ENCODE measurements at regions not wholly inside any gene's neighbourhood (a gene's known extent, or its start where the extent isn't known, plus 50 kb on each side); places are given as distances from the start of the nearest gene placed in this dataset.

GRCh38 chr7:84780158-84781124, 406.4 kb downstream of the SEMA3D start:
- no peak for DNase-seq (ENCODE audit: low spot score)
- Histone ChIP-seq H3K9me3 (replicated peaks in 1 of 2; ENCODE audit: control insufficient read depth in 2 of 2, insufficient read depth in 1 of 2, low read depth in 1 of 2, low read length in 2 of 2) (peaks cover 0 to 2% of the 10 kb centered on the region in 2 donors), H3K4me3 (ENCODE audit: low read length in 2 of 2) (no peak overlapping the region), H3K4ac (ENCODE audit: low read length) (no peak overlapping the region), H3K4me1 (ENCODE audit: control insufficient read depth in 2 of 2, insufficient read depth in 1 of 2, low read depth in 1 of 2, low read length in 2 of 2) (peaks cover 0 to 9% of the 10 kb centered on the region in 2 donors), H3K79me1 (ENCODE audit: low read depth, low read length) (no peaks in the 10 kb centered on the region), H4K91ac (ENCODE audit: low read depth, low read length, poor library complexity) (peak overlapping the region; percentile 72), H3K27me3 (ENCODE audit: control insufficient read depth in 3 of 3, insufficient read depth in 3 of 3, low read depth in 1 of 3, low read length in 3 of 3) (no peaks in the 10 kb centered on the region), H3K36me3 (replicated peaks in 1 of 2; ENCODE audit: control insufficient read depth in 2 of 2, insufficient read depth in 2 of 2, low read length in 2 of 2) (no peaks in the 10 kb centered on the region), H3K14ac (ENCODE audit: low read length) (peak overlapping the region; percentile 75), H2BK12ac (ENCODE audit: low read length) (no peak overlapping the region), H2BK5ac (ENCODE audit: low read length) (peak overlapping the region; percentile 75), H2AK5ac (ENCODE audit: low read depth, low read length) (peak overlapping the region; percentile 81), H3K9ac (ENCODE audit: low read depth, low read length, poor library complexity) (no peak overlapping the region), H3K4me2 (ENCODE audit: insufficient read depth, low read length, poor library complexity, severe bottlenecking) (no peak overlapping the region), H3K27ac (replicated peaks; ENCODE audit: low read length) (no peak overlapping the region), H3K23ac (ENCODE audit: low read depth, low read length, poor library complexity) (peak overlapping the region; percentile 98), H2BK15ac (ENCODE audit: low read length) (peak overlapping the region; percentile 64), H2AFZ (ENCODE audit: low read length) (no peak overlapping the region), H2BK120ac (ENCODE audit: low read depth, low read length) (no peak overlapping the region), H3K18ac (ENCODE audit: low read length) (peak overlapping the region; percentile 90), H4K8ac (ENCODE audit: low read depth, low read length) (peak overlapping the region; percentile 48)
- no CpG with 5 or more reads among the region's 10 CpGs for WGBS, 2 donors (ENCODE audit: extremely low coverage in 2 of 2, insufficient read length in 2 of 2, insufficient replicate concordance in 1 of 2)

- no peak overlapping the region for H3K9ac ChIP-seq (ENCODE audit: low read depth, low read length, poor library complexity)
- no peak overlapping the region for H2AFZ ChIP-seq (ENCODE audit: low read length)
- WGBS, 2 donors (ENCODE audit: extremely low coverage in 2 of 2, insufficient read length in 2 of 2, insufficient replicate concordance in 1 of 2): no CpG with 5 or more reads among the region's 4 CpGs
Measured at GRCh38 chr7:84757761-84758160, 429.1 kb downstream of the SEMA3D start.

GRCh38 chr7:84746353-84746752, 440.5 kb downstream of the SEMA3D start:
- H3K27ac ChIP-seq (replicated peaks; ENCODE audit: low read length): no peak overlapping the region
- H2BK5ac ChIP-seq (ENCODE audit: low read length): no peak overlapping the region

More at GRCh38 chr7:84757761-84758160, 429.1 kb downstream of the SEMA3D start:
- Histone ChIP-seq H3K36me3 (replicated peaks in 1 of 2; ENCODE audit: control insufficient read depth in 2 of 2, insufficient read depth in 2 of 2, low read length in 2 of 2) (no peaks in the 10 kb centered on the region), H3K4me2 (ENCODE audit: insufficient read depth, low read length, poor library complexity, severe bottlenecking) (no peak overlapping the region), H2BK120ac (ENCODE audit: low read depth, low read length) (no peak overlapping the region), H3K27me3 (ENCODE audit: control insufficient read depth in 3 of 3, insufficient read depth in 3 of 3, low read depth in 1 of 3, low read length in 3 of 3) (no peaks in the 10 kb centered on the region), H3K23ac (ENCODE audit: low read depth, low read length, poor library complexity) (no peak overlapping the region), H3K4me3 (ENCODE audit: low read length in 2 of 2) (no peak overlapping the region), H4K91ac (ENCODE audit: low read depth, low read length, poor library complexity) (no peak overlapping the region), H3K4me1 (ENCODE audit: control insufficient read depth in 2 of 2, insufficient read depth in 1 of 2, low read depth in 1 of 2, low read length in 2 of 2) (no peaks in the 10 kb centered on the region), H2AK5ac (ENCODE audit: low read depth, low read length) (no peak overlapping the region), H3K79me1 (ENCODE audit: low read depth, low read length) (no peaks in the 10 kb centered on the region), H3K18ac (ENCODE audit: low read length) (no peak overlapping the region), H3K27ac (replicated peaks; ENCODE audit: low read length) (no peak overlapping the region), H2BK5ac (ENCODE audit: low read length) (no peak overlapping the region), H3K4ac (ENCODE audit: low read length) (no peak overlapping the region), H3K14ac (ENCODE audit: low read length) (no peak overlapping the region), H2BK15ac (ENCODE audit: low read length) (no peak overlapping the region), H2BK12ac (ENCODE audit: low read length) (no peak overlapping the region), H4K8ac (ENCODE audit: low read depth, low read length) (no peak overlapping the region), H3K9me3 (replicated peaks in 1 of 2; ENCODE audit: control insufficient read depth in 2 of 2, insufficient read depth in 1 of 2, low read depth in 1 of 2, low read length in 2 of 2) (peaks cover 2 to 9% of the 10 kb centered on the region in 2 donors)
- DNase-seq (ENCODE audit: low spot score): no peak

GRCh38 chr7:84744385-84744784, 442.5 kb downstream of the SEMA3D start:
- H3K27me3 ChIP-seq (ENCODE audit: control insufficient read depth in 3 of 3, insufficient read depth in 3 of 3, low read depth in 1 of 3, low read length in 3 of 3): no peaks in the 10 kb centered on the region
- no peak overlapping the region for H3K4me2 ChIP-seq (ENCODE audit: insufficient read depth, low read length, poor library complexity, severe bottlenecking)
- H3K27ac ChIP-seq (replicated peaks; ENCODE audit: low read length): no peak overlapping the region
- no peak overlapping the region for H3K4ac ChIP-seq (ENCODE audit: low read length)
- WGBS, 2 donors (ENCODE audit: extremely low coverage in 2 of 2, insufficient read length in 2 of 2, insufficient replicate concordance in 1 of 2): no CpG with 5 or more reads among the region's 3 CpGs
- H2AK5ac ChIP-seq (ENCODE audit: low read depth, low read length): no peak overlapping the region
- H3K4me3 ChIP-seq (ENCODE audit: low read length in 2 of 2): no peak overlapping the region
- H2AFZ ChIP-seq (ENCODE audit: low read length): peak overlapping the region; percentile 44
- H2BK12ac ChIP-seq (ENCODE audit: low read length): no peak overlapping the region
- H3K9me3 ChIP-seq (replicated peaks in 1 of 2; ENCODE audit: control insufficient read depth in 2 of 2, insufficient read depth in 1 of 2, low read depth in 1 of 2, low read length in 2 of 2): no peaks in the 10 kb centered on the region
- H4K8ac ChIP-seq (ENCODE audit: low read depth, low read length): no peak overlapping the region
- no peaks in the 10 kb centered on the region for H3K4me1 ChIP-seq (ENCODE audit: control insufficient read depth in 2 of 2, insufficient read depth in 1 of 2, low read depth in 1 of 2, low read length in 2 of 2)
- no peaks in the 10 kb centered on the region for H3K36me3 ChIP-seq (replicated peaks in 1 of 2; ENCODE audit: control insufficient read depth in 2 of 2, insufficient read depth in 2 of 2, low read length in 2 of 2)
- no peak overlapping the region for H2BK5ac ChIP-seq (ENCODE audit: low read length)
- no peaks in the 10 kb centered on the region for H3K79me1 ChIP-seq (ENCODE audit: low read depth, low read length)
- H3K18ac ChIP-seq (ENCODE audit: low read length): no peak overlapping the region
- H3K9ac ChIP-seq (ENCODE audit: low read depth, low read length, poor library complexity): no peak overlapping the region
- H2BK15ac ChIP-seq (ENCODE audit: low read length): no peak overlapping the region
- DNase-seq (ENCODE audit: low spot score): no peak
- H3K23ac ChIP-seq (ENCODE audit: low read depth, low read length, poor library complexity): no peak overlapping the region
- no peak overlapping the region for H2BK120ac ChIP-seq (ENCODE audit: low read depth, low read length)
- no peak overlapping the region for H3K14ac ChIP-seq (ENCODE audit: low read length)
- no peak overlapping the region for H4K91ac ChIP-seq (ENCODE audit: low read depth, low read length, poor library complexity)

More at GRCh38 chr7:84746353-84746752, 440.5 kb downstream of the SEMA3D start:
- H3K4ac ChIP-seq (ENCODE audit: low read length): no peak overlapping the region
- H3K9ac ChIP-seq (ENCODE audit: low read depth, low read length, poor library complexity): no peak overlapping the region
- no peaks in the 10 kb centered on the region for H3K36me3 ChIP-seq (replicated peaks in 1 of 2; ENCODE audit: control insufficient read depth in 2 of 2, insufficient read depth in 2 of 2, low read length in 2 of 2)
- no peaks in the 10 kb centered on the region for H3K79me1 ChIP-seq (ENCODE audit: low read depth, low read length)
- no peak overlapping the region for H2AK5ac ChIP-seq (ENCODE audit: low read depth, low read length)
- H3K4me1 ChIP-seq (ENCODE audit: control insufficient read depth in 2 of 2, insufficient read depth in 1 of 2, low read depth in 1 of 2, low read length in 2 of 2): no peaks in the 10 kb centered on the region
- H2BK12ac ChIP-seq (ENCODE audit: low read length): no peak overlapping the region
- H3K4me2 ChIP-seq (ENCODE audit: insufficient read depth, low read length, poor library complexity, severe bottlenecking): no peak overlapping the region
- no peak overlapping the region for H3K4me3 ChIP-seq (ENCODE audit: low read length in 2 of 2)
- H2BK15ac ChIP-seq (ENCODE audit: low read length): no peak overlapping the region
- H3K23ac ChIP-seq (ENCODE audit: low read depth, low read length, poor library complexity): no peak overlapping the region
- no peak overlapping the region for H4K91ac ChIP-seq (ENCODE audit: low read depth, low read length, poor library complexity)
- H2AFZ ChIP-seq (ENCODE audit: low read length): peak overlapping the region; percentile 46
- H2BK120ac ChIP-seq (ENCODE audit: low read depth, low read length): no peak overlapping the region
- no CpG with 5 or more reads among the region's 2 CpGs for WGBS, 2 donors (ENCODE audit: extremely low coverage in 2 of 2, insufficient read length in 2 of 2, insufficient replicate concordance in 1 of 2)
- H3K18ac ChIP-seq (ENCODE audit: low read length): no peak overlapping the region
- H3K27me3 ChIP-seq (ENCODE audit: control insufficient read depth in 3 of 3, insufficient read depth in 3 of 3, low read depth in 1 of 3, low read length in 3 of 3): no peaks in the 10 kb centered on the region
- no peaks in the 10 kb centered on the region for H3K9me3 ChIP-seq (replicated peaks in 1 of 2; ENCODE audit: control insufficient read depth in 2 of 2, insufficient read depth in 1 of 2, low read depth in 1 of 2, low read length in 2 of 2)
- H3K14ac ChIP-seq (ENCODE audit: low read length): no peak overlapping the region
- no peak for DNase-seq (ENCODE audit: low spot score)
- H4K8ac ChIP-seq (ENCODE audit: low read depth, low read length): no peak overlapping the region

Data from neuronal stem cell (in vitro differentiated cells).